ENCODE measurements at regions not wholly inside any gene's neighbourhood (a gene's known extent, or its start where the extent isn't known, plus 50 kb on each side); places are given as distances from the start of the nearest gene placed in this dataset.

DNA sequence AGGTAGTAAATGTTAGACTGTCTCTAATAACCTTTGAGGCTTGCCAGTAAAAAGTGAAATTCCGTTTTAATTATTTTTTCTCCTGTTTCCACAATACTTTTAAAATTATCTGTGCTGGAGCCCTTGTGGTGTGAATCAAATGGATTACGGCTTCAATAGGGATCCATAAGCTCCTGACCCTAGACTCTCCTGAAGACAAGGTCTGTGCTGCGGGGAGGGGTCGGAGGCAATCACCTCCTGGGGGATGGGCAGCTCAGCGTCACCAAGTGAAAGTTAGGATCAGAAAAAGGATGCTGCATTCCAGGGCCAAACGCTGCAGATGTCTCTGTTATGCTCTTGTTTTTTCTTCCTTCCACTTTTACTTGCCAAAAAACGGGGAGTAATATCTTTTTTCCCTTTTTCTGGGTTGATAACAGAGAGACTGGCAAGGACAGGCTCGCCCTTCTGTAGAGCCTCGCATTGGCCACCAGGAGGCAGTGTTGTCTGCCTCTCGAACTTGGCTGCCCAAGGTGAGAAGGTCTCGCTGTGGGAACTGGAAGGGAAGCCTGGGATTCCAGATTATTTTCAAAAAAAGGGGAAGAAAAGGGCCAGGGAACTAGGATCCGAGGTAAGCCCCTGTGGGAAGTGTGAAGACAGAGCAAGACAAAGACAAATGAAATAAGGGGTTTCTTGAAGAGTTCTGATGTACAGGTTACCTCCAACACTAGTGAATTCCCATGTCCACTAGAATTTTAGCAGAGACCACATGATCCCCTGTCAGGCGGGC lies 621.9 kb downstream of the ACTR3B start:
- DNase-seq (ENCODE audit: low spot score) = no peak

DNA sequence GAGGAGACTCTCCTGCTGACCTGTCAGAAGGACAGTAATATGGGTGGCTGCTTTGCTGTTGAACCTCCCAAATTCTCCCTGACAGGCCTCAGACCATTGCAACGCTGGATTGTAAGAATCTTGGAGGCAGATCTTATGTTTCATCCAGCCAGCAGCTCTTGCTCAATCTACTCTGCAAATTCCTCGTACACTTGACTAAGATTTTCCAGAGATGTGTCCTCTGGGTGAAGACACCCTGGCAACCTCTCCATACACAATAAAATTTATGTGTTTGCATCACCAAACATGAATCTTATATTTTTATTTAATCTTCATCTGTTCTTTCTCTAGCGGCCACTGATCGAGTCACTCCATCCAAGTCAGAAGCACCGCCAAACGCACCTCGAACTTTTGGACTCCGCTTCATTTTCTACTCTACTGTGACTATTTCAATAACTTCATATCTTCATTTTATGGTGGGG lies 623.1 kb downstream of the ACTR3B start:
- no peak for DNase-seq (ENCODE audit: low spot score)

GRCh38 chr7:153383781-153384180 lies 624.2 kb downstream of the ACTR3B start:
- no peak for DNase-seq (ENCODE audit: low spot score)

DNA sequence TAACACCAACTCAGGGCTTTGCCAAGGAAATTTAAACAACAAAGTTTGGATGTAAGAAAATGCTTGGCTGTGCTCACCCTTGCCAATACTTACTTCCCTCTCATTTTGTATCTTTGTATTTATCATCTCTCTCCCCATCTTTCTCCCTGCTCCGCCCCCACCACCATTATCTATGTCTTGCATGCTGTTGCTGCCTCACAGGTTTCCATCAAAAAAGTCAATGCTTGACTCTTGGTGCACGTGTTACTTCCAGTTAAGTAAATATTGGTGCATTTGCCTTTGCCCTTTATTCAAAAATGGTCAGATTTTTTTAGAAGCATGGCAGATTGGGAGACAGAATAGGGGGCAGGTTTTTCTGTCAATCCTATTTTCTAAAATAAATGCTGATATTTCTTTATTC lies 626.0 kb downstream of the ACTR3B start:
- no peak for DNase-seq (ENCODE audit: low spot score)

GRCh38 chr7:153386556-153386955 lies 627.0 kb downstream of the ACTR3B start:
- no peak for DNase-seq (ENCODE audit: low spot score)

GRCh38 chr7:153388611-153389010 lies 629.1 kb downstream of the ACTR3B start:
- DNase-seq (ENCODE audit: low spot score) = no peak

DNA sequence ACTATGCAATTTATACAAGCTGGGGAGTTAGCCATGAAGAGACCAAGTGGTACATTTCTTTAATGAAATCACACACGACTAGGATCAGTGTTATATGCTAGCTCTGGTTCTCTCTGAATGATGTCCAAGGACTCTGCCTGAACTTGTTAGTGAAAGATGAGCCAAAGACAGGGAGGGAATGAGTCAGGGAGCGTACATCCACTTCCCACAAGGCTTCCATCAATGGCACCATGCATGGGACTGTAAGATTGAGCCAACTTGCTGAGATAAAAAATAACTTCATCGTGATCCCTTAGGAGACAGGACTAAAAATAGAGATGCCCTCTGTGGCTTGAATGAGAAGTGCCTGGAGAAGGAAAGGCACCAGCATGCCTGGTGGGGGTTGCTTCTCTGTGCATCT lies 629.7 kb downstream of the ACTR3B start:
- DNase-seq (ENCODE audit: low spot score) = no peak

DNA sequence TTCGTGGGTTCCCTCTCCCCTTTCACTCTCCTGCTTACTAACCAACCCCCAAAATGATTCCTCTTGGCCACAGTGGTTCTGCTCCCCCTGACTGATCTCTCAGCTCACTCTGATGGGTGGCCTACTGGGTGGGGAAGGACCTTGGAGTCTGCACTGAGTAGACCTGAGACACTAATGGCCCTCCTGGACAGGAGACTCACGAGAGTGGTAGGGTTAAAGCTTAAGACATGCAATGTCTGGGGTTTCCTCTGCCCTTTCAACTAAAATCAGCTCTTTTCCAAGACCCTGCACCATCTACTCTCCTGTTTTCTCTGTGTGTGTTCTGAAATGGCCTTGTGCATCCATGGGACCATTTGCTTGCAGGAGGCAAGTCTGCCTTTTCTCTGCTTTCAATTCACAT lies 631.4 kb downstream of the ACTR3B start:
- no peak for DNase-seq (ENCODE audit: low spot score)

DNA sequence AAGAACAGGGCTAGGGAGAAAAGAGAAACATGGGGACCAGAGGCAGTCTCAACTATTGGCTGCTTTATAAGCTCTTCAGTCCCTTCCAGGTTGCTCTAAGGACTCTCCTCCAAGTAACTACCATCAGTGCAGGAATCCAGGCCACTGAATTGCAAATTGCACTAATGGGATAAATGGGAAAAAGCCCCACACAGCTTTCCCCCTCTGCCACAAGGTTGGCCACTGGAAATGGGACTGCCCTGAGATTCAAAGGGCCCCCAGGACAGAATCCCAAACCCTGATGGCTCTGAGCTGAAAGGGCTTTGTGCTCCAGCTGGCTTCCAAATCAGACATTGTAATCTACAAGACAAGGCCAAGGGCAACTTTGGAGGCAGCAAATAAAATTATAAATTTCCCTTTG lies 633.2 kb downstream of the ACTR3B start:
- no peak for DNase-seq (ENCODE audit: low spot score)

- no peak for DNase-seq (ENCODE audit: low spot score)
Observed at GRCh38 chr7:153393666-153394065, 634.1 kb downstream of the ACTR3B start.

- DNase-seq (ENCODE audit: low spot score) = no peak
Observed at GRCh38 chr7:153396475-153396874, 636.9 kb downstream of the ACTR3B start.

DNA sequence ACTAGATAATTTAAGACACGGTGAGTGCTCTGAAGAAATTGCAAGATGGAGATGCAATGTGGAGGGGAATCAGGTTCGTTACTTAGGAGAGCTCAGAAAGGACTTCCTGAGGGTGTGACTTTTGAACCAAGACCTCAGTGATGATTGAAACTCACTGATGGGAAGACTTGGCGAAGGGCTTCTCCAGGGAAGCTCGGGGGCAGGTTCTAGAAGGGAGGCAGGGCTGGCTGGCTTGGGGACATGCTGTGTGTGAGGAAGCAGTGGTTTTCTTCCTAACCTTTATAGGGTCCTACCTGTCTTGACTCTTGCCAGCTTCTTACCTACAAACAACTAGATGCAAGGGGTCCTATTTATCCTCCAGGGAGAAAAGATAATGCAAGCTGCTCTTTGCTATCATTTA lies 637.9 kb downstream of the ACTR3B start:
- DNase-seq (ENCODE audit: low spot score) = no peak

GRCh38 chr7:153397906-153398305 lies 638.4 kb downstream of the ACTR3B start:
- DNase-seq (ENCODE audit: low spot score) = no peak

DNA sequence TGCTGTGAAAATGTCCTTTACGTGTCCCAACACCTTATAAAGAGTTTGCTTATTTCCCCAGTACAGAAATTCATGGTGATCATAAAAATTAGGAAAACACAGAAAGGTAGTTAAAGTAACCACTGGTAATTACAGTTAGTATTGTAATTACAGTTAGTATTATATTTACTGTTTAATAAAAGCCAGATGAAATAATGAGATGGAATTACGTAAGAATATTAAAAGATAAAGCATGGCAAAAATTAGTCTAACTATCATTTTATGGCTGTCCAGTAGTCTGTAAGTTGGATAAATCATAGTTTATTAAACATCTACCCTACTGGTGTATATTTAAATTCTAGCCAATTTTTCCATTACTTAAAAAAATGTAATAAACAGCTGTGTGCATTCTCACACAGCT lies 638.8 kb downstream of the ACTR3B start:
- DNase-seq (ENCODE audit: low spot score) = no peak

DNA sequence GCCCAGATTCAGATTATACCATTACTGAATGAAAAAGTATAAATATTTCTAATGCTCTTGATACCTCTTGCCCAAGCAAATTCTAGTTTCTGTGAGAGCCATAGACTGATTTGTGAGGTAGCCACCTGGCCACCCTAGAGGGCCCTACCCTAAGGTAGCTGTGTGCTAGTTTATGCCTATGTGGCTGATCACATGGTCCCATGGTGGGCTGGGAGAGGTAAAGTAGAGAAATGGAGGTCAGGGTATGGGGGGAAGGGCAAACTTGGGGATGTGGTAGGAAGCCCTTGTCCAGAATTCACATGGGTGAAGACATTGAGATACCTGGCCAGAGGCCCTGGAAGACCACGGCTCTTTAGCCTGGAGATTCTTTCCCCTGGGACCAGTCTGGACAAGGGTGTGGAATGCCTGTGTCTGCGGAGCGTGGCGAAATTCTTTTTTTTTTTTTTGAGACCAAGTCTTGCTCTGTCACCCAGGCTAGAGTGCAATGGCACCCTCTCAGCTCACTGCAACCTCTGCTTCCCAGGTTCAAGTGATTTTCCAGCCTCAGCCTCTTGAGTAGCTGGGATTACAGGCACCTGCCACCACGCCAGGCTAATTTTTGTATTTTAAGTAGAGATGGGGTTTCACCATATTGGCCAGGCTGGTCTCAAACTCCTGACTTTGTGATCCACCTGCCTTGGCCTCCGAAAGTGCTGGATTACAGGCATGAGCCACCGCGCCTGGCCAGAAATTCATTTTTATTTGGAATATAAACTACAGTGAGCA lies 639.4 kb downstream of the ACTR3B start:
- no peak for DNase-seq (ENCODE audit: low spot score)

DNA sequence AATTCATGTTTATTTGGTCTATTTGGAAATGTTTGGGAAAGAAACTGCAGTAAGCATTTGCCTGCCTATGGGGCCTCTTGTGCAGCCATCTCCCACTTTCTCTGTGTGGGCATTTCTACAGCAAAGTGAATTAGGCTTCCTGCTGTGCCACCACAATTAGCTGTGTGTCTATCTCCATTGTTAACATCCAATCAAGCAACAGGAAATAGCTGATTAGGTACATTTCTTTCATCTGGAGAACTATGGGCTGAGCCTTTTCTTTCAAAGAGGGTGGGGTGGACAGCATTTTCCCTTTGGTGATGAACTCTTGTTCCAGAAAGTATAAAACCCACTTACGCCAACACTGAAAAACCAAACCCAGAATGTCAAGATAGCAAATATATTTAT lies 640.0 kb downstream of the ACTR3B start:
- no peak for DNase-seq (ENCODE audit: low spot score)

GRCh38 chr7:153400735-153401593 lies 641.4 kb downstream of the ACTR3B start:
- DNase-seq (ENCODE audit: low spot score) = no peak

- no peak for DNase-seq (ENCODE audit: low spot score)
Observed at GRCh38 chr7:153401795-153402720, 642.5 kb downstream of the ACTR3B start.

DNA sequence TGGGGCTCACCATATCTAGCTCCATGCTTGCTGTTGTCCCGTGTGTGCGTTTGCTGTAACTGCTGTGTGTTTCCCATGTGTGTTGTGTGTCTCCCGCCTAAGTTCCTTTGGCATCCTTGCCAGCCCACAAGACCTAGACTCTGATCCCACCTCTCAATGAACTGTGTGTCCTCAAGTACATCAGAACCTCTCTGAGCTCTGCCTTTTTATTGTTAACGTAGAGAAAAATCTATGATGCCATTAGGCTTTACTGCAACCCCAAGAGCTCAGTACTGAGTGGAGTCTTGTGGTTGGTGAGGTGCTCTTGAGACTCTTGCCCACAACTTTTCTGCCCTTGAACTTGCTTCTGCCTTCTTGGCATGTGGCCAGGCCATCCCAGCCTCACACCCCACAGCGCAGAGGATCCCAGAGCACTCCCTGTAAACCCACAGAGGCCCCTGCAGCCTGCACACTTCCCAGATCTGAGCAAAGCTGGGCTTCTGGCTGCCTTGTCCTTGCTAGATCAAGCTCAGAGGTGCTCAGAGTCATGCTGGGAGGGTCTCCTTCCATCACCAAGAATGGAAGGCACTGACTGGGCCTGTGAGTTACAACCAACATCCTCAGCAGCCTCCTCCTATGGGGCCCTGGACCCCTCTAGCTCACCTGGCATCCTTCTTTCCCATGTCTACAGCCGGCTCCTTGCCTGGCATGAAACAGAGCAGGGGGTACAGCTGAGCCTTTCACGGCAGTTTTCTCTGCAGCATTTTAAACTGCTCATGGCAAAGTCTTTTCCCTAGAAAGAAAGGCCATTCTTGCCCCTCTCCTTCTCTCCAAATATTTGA lies 643.4 kb downstream of the ACTR3B start:
- no peak for DNase-seq (ENCODE audit: low spot score)

- DNase-seq (ENCODE audit: low spot score) = no peak
Observed at GRCh38 chr7:153404124-153404523, 644.6 kb downstream of the ACTR3B start.

Data from mesenteric fat pad (tissue), 1 donor.